ENCODE measurements at regions not wholly inside any gene's neighbourhood (a gene's known extent, or its start where the extent isn't known, plus 50 kb on each side); places are given as distances from the start of the nearest gene placed in this dataset.
"Not testable (repeated sequence)": the region's sequence is repeated elsewhere in the genome, so short reads cannot be mapped to it uniquely, and the experiment has no call there.

DNA sequence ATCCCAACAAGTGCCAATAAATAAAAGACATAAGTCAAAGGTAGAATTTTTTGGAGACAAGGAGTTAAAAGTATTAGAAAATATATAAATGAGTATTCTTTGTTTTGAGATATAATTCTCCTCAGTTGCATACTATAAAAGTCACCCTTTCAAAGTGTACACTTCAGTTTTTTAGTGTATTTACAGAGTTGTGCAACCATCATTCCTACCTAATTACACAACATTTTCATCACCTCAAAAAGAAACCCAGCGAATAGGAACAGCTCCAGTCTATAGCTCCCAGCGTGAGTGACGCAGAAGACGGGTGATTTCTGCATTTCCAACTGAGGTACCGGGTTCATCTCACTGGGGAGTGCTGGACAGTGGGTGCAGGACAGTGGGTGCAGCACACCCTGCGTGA lies 1175.7 kb downstream of the PCDH19 start:
- DNase-seq (ENCODE audit: extremely low read depth in 1 of 11, low read depth in 9 of 11, low spot score in 4 of 11): not testable (repeated sequence)

DNA sequence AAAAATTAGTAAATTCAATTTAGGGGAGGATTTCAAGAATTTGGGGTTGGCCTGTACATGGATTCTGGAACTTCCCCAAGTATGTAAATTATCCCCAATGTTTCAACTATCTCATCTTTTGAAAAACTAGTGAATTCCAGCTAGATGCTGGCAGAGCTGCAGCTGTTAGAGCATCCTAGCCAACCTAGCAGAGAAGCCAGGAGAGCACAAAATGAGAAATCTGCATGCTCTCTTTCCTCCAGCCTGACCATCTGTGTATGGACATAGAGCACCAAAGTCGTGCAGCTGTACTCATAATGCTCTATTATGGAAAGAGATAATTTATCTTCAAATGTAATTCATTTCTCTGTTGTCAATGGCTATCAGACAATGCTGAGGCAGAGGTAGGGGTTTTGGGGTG lies 1217.7 kb downstream of the PCDH19 start:
- no peak for DNase-seq (ENCODE audit: extremely low read depth in 1 of 11, low read depth in 9 of 11, low spot score in 4 of 11)

DNA sequence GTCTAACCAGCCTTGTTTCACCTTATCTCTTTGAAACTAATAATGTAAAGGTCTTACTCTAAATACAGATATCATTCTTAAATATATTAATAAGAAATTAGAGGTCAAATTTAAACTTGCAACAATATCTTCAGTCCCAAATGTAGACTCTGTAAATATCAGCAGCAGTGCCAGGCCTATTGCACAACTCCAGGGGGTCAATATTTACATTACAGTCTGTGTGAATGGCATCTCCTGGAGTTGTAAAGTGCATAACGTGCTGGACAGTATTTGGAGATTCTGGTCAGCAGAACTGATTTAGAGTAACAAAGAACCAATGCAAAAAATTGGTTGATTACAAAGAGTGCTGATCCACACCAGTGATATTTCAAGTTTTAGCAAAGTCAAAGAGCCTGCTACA lies 1225.9 kb downstream of the PCDH19 start:
- no peak for DNase-seq (ENCODE audit: extremely low read depth in 1 of 11, low read depth in 9 of 11, low spot score in 4 of 11)

DNA sequence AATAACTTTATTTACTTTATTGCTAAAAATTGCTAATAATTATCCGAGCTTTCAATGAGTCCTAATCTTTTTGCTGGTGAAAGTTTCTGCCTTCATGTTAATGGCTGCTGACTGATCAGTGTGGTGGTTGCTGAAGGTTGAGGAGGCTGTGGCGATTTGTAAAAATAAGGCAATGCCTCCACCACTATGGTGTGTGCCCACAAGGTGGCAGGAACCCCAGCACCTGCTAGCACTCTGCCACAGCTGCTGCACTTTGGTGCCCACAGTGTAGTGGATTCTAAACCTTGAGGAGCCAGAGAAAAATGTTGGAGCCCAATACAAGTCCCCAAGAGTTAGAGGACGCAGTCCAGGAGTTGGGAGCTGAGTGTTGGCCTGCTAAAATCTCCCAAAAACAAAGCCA lies 1237.1 kb downstream of the PCDH19 start:
- no peak for DNase-seq (ENCODE audit: extremely low read depth in 1 of 11, low read depth in 9 of 11, low spot score in 4 of 11)

DNA sequence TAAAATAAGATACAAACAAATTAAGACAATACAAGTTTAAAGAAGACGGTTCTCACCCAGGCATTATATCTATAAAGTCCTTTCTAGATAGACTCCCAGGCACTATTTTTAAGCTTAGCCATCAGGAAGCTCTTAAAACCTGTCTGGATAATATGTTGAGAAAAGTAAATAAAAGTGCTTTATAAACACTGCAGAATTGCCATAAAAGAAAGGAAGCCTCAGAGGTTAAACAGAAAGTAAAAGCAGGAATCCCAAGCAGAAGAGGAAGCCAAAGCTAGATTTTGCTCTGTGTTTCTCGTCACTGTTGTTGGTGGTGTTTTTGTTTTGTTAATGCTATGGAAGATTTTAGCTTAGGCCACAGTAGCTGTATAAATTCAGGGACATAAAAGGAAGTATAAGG lies 1267.3 kb downstream of the PCDH19 start:
- no peak for DNase-seq (ENCODE audit: extremely low read depth in 1 of 11, low read depth in 9 of 11, low spot score in 4 of 11)

DNA sequence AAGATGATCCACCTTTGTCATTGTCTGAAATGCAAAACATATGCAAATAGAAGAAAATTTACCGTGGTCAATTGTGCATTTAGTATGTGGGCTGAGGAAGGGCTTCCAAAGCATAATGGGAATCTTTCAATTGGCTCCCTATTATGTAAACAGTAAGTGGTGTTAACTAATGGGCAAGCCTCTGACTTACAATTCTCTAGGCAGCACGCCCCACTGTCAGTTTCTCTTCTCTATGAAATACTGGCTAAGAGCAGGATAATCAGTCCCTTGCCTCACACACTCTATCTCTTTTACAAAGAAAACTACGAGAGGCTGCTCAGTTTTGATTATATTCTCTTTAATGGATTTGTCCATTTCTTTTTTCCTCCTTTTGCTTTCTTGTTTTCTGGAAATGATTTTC lies 1272.6 kb downstream of the PCDH19 start:
- no peak for DNase-seq (ENCODE audit: extremely low read depth in 1 of 11, low read depth in 9 of 11, low spot score in 4 of 11)

DNA sequence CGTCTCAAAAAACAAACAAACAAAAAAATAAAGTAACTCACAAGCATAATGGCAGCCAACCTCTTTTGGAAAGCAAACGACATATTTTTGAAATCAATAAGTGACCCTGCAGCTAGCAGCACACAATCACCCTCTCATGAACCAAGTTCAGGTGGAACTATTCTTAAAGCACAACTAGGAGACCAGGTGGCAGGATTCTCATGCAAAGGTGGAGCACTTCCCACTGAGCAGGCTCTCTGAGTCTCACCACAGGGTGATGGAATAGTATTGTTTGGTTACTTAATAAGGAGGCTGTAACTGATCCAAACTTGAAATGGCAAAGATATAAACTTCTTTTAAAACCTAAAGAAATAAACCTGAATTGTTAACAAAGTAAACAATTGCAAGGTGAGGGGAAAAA lies 1293.1 kb downstream of the PCDH19 start:
- no peak for DNase-seq (ENCODE audit: extremely low read depth in 1 of 11, low read depth in 9 of 11, low spot score in 4 of 11)

DNA sequence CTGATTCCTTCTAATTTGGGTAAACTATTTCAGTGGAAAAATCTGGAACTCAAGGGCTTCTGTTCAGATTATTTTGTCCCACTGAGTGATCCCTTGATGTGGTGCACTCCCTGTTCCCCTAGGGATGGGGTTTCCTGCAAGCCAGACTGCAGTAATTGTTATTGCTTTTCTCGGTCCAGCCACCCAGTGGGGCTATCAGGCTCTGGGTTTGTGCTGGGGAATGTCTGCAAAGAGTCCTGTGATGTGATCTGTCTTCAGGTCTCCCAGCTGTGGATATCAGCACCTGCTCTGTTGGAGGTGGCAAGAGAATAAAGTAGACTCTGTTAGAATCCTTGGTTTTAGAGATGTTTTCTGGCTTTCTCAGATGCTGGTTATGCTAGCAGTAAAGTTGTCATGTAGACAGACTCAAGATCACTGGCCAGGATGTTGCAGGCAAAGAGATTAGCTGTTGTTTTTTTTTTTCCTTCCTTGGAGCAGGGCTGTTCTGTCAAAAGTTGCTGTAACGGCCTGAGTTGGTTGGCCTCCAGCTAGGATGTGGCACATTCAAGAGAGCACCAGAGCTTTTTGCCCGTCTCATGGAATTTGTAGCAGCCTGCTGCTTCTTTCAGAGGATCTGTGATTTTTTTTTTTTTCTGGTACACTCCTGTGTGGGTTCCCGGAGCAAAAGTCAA lies 1314.0 kb downstream of the PCDH19 start:
- no peak for DNase-seq (ENCODE audit: extremely low read depth in 1 of 11, low read depth in 9 of 11, low spot score in 4 of 11)

DNA sequence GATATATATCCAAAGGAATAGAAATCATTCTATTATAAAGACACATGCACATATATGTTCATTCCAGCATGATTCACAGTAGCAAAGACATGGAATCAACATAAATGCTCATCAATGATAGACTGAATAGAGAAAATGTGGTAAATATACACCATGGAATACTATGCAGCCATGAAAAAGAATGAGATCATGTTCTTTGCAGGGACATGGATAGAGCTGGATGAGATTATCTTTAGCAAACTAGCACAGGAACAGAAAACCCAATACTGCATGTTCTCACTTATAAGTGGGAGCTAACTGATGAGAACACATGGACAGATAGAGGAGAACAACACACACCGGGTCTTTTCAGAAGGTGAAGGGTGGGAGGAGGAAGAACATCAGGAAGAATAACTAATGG lies 1318.6 kb downstream of the PCDH19 start:
- DNase-seq (ENCODE audit: extremely low read depth in 1 of 11, low read depth in 9 of 11, low spot score in 4 of 11): no peak

DNA sequence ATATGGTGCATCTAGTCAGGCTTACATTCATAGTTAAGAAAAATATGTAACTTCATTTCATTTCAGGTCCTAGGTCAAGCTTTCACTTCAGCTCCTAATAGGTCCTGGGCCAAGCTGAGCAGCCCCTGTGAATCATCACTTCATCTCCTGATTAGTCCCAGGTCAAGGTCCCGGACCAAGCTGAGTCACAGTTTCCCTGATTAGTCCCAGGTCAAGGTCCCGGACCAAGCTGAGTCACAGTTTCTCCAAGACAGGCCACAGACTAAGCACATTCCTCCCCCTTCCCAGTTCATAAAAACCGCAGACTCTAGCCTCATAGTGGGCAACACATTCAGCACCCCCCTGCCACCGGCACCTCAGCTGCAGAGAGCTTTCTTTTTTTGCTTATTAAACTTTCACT lies 1331.8 kb downstream of the PCDH19 start:
- DNase-seq (ENCODE audit: extremely low read depth in 1 of 11, low read depth in 9 of 11, low spot score in 4 of 11): no peak

DNA sequence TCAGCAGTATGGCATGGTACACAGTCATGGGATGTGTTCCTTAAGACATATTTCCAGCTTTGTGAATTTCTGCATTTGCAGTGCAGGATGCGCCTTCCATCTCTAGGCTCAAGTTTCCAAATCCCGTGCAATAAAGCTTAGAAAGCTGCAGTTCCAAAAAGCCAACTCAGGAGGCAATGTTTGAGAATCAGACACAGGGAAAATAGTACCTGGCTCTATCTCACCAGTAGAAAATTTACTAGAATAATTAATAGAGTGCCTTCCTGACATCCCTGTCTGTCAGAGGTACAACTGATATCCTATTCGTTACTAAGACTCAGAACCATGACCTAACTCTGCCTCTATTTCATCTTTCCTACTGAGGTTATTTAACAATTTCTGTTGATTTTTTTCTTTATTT lies 1333.0 kb downstream of the PCDH19 start:
- no peak for DNase-seq (ENCODE audit: extremely low read depth in 1 of 11, low read depth in 9 of 11, low spot score in 4 of 11)

DNA sequence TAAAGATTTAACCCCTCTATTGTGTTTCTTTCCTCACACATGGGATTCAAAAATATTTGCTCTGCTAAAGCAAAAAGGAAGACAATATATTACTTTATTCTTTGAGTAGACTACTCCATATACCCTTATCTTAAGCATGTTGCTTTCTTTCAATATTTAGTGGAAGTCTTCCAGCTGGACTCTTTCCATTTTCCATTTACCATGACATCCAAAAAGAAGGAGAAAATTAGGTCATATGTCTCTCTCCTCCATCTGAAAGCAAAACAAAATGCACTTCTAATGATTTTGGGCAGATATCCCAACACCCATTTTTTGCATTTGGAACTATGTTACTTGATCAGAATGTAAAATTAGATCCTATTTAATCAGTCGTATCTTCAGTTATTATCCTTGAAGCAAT lies 1336.5 kb downstream of the PCDH19 start:
- DNase-seq (ENCODE audit: extremely low read depth in 1 of 11, low read depth in 9 of 11, low spot score in 4 of 11): no peak

DNA sequence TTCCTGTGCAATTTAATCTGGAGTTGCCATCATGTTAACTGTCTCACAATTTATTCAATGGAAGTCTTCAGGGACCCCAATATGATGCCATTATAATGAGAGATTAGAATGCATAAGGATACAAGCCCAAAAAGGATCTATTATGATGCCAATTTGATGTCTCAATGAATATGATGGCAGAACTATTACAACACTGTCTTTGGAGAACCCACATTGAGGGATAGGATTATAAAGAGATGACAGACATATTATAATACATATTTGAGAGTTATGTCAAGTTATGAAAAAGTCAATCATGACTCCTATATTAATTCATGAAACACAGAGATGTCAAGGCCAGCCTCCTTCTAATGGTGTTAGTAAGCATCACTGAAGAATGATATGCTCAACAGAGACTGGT lies 1358.4 kb downstream of the PCDH19 start:
- no peak for DNase-seq (ENCODE audit: extremely low read depth in 1 of 11, low read depth in 9 of 11, low spot score in 4 of 11)

DNA sequence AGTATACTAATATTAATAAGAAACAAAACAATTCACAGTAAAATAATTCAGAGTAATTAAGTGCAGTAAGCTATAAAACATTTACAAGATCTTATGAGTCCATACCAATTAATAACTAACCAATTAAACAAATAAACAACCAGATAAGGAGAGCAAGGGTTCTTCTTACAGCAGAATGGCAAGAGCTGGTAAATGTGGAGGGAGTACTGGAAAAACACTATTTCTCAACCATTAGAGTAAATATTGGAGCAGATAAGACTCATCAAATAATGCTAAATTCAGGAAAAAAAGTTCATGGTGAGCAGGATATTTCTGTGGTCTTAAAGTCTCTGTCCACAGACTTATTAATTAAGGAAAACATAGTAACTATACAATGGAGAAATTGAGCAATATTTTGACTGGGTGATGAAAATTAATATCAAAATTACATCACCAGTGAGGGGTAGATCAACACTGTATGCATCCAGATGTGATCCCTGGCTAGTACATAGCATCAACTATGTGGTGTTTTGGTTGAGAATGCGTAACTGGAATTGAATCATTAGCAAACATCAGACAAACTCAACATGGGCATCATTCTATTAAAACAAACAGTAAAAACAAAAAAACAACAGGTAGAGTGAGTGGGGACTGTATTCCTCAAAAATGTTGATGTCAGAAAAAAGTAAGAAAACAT lies 1376.7 kb downstream of the PCDH19 start:
- DNase-seq (ENCODE audit: extremely low read depth in 1 of 11, low read depth in 9 of 11, low spot score in 4 of 11): no peak

DNA sequence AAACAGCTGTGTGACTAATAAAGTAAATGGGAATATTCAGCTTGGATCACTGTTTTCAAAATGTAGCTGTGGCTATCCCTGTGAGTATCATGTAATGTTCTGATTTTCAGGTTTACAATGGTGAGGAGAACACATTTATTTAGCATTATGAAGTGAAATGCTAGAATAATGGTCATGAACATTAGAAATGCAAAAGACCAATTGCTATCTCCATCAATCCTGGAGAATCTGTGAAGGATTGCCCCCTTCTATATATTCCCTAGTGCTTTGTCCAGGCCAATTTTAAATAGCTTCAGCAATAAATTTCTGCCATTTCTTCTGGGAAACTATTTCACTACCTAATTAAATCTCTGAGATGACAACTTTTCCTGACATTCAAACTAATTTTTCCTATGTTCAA lies 1399.1 kb downstream of the PCDH19 start:
- no peak for DNase-seq (ENCODE audit: extremely low read depth in 1 of 11, low read depth in 9 of 11, low spot score in 4 of 11)

DNA sequence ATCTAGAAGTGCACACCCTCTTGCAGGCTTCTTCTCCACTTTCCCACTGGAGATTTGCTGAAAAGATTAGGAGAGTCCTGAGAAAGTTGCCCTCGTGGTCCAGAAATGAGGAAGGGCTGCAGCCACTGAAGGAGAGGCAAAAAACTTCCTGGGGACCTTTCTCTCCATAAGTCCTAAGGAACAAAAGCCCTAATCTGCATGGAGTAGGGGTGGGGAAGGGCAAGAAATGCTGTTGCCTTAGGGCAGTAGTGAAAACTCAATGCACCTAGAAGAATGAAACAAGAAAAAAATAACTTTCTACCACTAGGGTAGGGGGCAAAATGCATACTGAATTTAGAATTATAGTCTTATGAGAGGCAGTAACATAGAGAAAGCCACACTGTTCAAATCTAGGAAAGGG lies 1408.8 kb downstream of the PCDH19 start:
- DNase-seq (ENCODE audit: extremely low read depth in 1 of 11, low read depth in 9 of 11, low spot score in 4 of 11): no peak

DNA sequence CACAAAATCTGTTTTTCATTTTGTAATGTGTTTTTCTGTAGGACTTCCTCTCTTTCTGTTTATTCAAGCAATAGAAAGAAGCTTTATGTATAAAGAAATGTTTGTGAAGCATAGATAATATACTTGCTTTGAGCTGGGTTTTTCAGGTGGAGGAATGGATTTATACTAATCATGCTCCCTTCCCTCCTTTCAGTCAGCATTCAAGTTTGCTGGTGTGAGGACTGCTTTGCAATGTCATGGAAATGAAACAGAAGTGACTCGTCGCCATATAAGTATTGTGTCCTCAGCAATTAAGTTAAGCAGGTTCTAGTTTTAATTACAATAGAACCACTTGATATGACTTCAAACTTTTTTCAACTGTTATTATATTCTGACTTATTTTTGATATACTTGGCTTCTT lies 1447.1 kb downstream of the PCDH19 start:
- no peak for DNase-seq (ENCODE audit: extremely low read depth in 1 of 11, low read depth in 9 of 11, low spot score in 4 of 11)

DNA sequence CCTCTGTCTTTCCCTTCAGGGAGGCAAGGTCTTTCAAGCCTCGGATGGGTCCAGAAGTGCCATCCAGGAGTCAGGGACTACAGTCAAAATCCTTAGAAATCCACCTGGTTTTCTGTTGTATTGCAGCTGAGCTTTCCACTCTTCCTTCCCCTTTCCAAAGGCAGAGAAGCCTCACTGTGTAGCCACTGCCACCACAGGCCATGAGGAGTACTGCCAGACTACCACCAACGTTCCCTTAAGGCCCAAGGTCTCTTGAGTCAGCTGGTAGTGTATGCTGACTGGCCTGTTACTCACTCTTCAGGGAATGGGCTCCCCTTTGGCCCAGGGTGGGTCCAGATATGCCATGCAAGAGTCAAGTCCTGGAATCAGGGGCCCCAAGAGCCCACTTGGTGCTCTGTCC lies 1454.1 kb downstream of the PCDH19 start:
- DNase-seq (ENCODE audit: extremely low read depth in 1 of 11, low read depth in 9 of 11, low spot score in 4 of 11): no peak

DNA sequence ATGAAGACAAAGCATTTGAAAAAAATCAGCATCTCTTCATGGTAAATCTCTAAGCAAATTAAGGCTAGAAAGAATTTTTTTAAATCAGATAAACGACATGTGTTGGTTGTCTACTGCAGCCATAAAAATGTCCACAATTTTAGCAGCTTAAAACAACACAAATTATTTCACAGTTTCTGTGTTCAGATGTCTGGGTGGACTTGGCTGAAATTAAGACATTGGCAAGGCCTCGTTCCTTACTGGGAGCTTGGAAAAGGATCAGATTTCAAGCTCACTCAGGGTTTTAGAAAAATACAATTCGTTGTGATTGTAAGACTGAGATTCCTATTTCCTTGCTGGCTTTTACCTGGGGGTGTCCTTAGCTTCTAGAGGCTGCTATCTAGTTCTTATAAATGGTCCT lies 1470.6 kb downstream of the PCDH19 start:
- peak in 2 of 11 donors; percentile 1 to 6 for DNase-seq (ENCODE audit: extremely low read depth in 1 of 11, low read depth in 9 of 11, low spot score in 4 of 11)

DNA sequence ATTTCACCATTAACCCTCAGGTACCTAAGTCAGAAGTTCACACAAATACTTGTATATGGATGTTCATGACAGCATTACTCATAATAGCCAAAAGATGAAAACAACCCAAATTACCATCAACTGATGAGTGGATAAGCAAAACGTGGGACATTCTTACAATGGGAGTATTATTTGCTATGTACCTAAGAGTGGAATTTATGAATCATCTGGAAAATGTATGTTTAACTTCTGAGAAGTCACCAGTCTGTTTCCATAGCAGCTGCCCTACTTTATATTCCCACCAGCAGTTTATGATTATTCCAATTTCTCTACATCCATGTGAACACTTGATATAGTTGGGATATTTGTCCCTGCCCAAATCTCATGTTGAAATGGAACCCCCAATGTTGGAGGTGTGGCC lies 1478.9 kb downstream of the PCDH19 start:
- no peak for DNase-seq (ENCODE audit: extremely low read depth in 1 of 11, low read depth in 9 of 11, low spot score in 4 of 11)

DNA sequence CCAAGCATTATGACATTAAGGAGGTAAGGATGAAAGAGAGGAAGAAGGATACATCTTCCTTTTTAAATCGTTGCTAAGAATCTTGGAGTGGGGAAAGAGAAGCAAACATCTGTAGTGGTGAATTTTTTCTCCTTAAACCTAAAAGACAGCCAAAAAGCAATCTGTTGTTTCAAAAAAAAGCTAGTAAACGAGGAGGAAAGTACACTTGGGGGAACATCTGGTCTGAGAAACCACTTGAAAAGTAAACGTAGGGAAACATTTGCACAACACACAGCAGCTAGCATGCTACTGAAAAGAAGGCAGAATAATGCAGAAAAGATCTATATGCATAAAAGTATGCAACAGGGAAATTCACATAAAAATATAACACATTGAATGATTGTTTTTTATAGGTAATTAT lies 1485.6 kb downstream of the PCDH19 start:
- DNase-seq (ENCODE audit: extremely low read depth in 1 of 11, low read depth in 9 of 11, low spot score in 4 of 11): no peak
